Ovary (tissue), 3 donors: ENCODE measurements at regions not wholly inside any gene's neighbourhood (a gene's known extent, or its start where the extent isn't known, plus 50 kb on each side); places are given as distances from the start of the nearest gene placed in this dataset.

ENCODE experiments used
- CTCF ChIP-seq, 3 donors: fragments of 450-650 bp in 2 of 3; fragments of 200-600 bp in 1 of 3; IDR thresholded peaks; one replicate each; pipeline versions ENCODE4 v1.5.1 to v1.8.0; 2016 to 2022; ENCODE audit warnings: antibody characterized with exemption in 3 of 3, mild to moderate bottlenecking in 1 of 3
- EP300 ChIP-seq: sonication (generic); formaldehyde crosslinking; IDR thresholded peaks from one replicate; pipeline ENCODE4 v1.6.1; 2017; ENCODE audit warnings: antibody characterized with exemption
- donor health status: DM: no; HTN: no; CAD: no.

- TF ChIP-seq CTCF (IDR thresholded peaks at IDR 0.05) (no peak), EP300 (no peak)
Observed at GRCh38 chr4:96459105-96459504, 619.2 kb downstream of the PDHA2 start.
